Panc1 (cell line): ENCODE measurements at regions not wholly inside any gene's neighbourhood (a gene's known extent, or its start where the extent isn't known, plus 50 kb on each side); places are given as distances from the start of the nearest gene placed in this dataset.

Experiments used
- ATAC-seq: fragments of 200-7000 bp; cut with Tn5 transposase; 2 replicates; pipeline ENCODE4 v1.9.1; 2020; ENCODE audit warnings: mild to moderate bottlenecking, moderate library complexity
- BruUV-seq: library from RNA; stranded (reverse); fragments of 400-500 nt; replicated peaks from 2 replicates; lab custom pipeline; 2021; lab: Mats Ljungman, UMichigan
- CTCF ChIA-PET: fragments of 300-600 bp; sonication (Branson Sonifier 250); formaldehyde crosslinking; loops from one replicate; lab custom pipeline; 2022; ENCODE audit warnings: antibody characterized with exemption; lab: Charles Lee
- POLR2A ChIA-PET: fragments of 300-600 bp; sonication (Branson Sonifier 250); formaldehyde crosslinking; loops from one replicate; lab custom pipeline; 2022; ENCODE audit warnings: antibody characterized with exemption; lab: Charles Lee
- DNase-seq: peaks from one replicate; pipeline ENCODE4 v3.0.0-alpha.2; 2010; ENCODE audit warnings: low read depth, low spot score
- H3K27ac ChIP-seq: 2 replicates; pipeline ENCODE4 v1.5.1; 2011; ENCODE audit warnings: mild to moderate bottlenecking, low read length, inconsistent platforms
- H3K27me3 ChIP-seq: fragments of 200-500 bp; sonication (Bioruptor generic); 2 replicates; pipeline ENCODE4 v1.6.0; 2014; ENCODE audit warnings: low read length, inconsistent platforms; ENCODE audit not compliant: control insufficient read depth, insufficient read depth
- H3K36me3 ChIP-seq: fragments of 200-500 bp; sonication (Bioruptor generic); 2 replicates; pipeline ENCODE4 v1.5.1; 2014; ENCODE audit warnings: inconsistent platforms, mild to moderate bottlenecking, low read length, moderate library complexity; ENCODE audit not compliant: control insufficient read depth, insufficient read depth
- H3K4me1 ChIP-seq: 2 replicates; pipeline ENCODE4 v1.5.1; 2011; ENCODE audit warnings: inconsistent platforms, mild to moderate bottlenecking, low read length, moderate library complexity; ENCODE audit not compliant: control insufficient read depth, insufficient read depth
- H3K4me3 ChIP-seq, 2 experiments: 2 replicates each; pipeline ENCODE4 v1.5.1; 2011 to 2012; ENCODE audit warnings: low read depth in 2 of 2, low read length in 2 of 2, mild to moderate bottlenecking in 2 of 2, inconsistent platforms in 1 of 2, moderate library complexity in 1 of 2
- H3K9me3 ChIP-seq: fragments of 200-500 bp; sonication (Bioruptor generic); 2 replicates; pipeline ENCODE4 v1.5.1; 2014; ENCODE audit warnings: low read depth, mild to moderate bottlenecking, inconsistent platforms, low read length, moderate library complexity; ENCODE audit not compliant: control insufficient read depth, insufficient read depth
- CTCF ChIP-seq: fragments of 450-650 bp; IDR thresholded peaks from 2 replicates; pipeline ENCODE4 v1.5.1; 2017; ENCODE audit warnings: mild to moderate bottlenecking
- POLR2AphosphoS5 ChIP-seq: IDR thresholded peaks from 2 replicates; pipeline ENCODE4 v1.6.1; 2012; ENCODE audit warnings: mild to moderate bottlenecking, low read depth, low read length, moderate library complexity
- REST ChIP-seq, 2 experiments: IDR thresholded peaks; 2 replicates each; pipeline ENCODE4 v1.6.1; 2011 to 2012; ENCODE audit warnings: low read depth in 2 of 2, control low read depth in 1 of 2, low read length in 1 of 2, mild to moderate bottlenecking in 1 of 2, moderate library complexity in 1 of 2; ENCODE audit not compliant: insufficient read depth in 1 of 2
- SIN3A ChIP-seq: IDR thresholded peaks from 2 replicates; pipeline ENCODE4 v1.6.1; 2012; ENCODE audit warnings: low read depth, mild to moderate bottlenecking, low read length, moderate library complexity, borderline replicate concordance; ENCODE audit not compliant: insufficient read depth
- TCF7L2 ChIP-seq: IDR thresholded peaks from 2 replicates; pipeline ENCODE4 v1.6.1; 2011; ENCODE audit warnings: mild to moderate bottlenecking, low read depth, low read length, inconsistent platforms
- in situ Hi-C: cut with HindIII; loops from 2 replicates; pipeline ENCODE4 v1.10.0; 2016; ENCODE audit warnings: low sequenced_read_pairs, low pct_unique_long_range_greater_than_20kb
- intact Hi-C: fragments of 100-400 bp; cut with micrococcal nuclease; formaldehyde crosslinking; loops from one replicate; pipeline ENCODE4 v1.10.0; 2022; ENCODE audit not compliant: unreplicated experiment

- H3K36me3 ChIP-seq = no peaks in the 10 kb centered on the region
- no peaks in the 10 kb centered on the region for H3K4me1 ChIP-seq
- intact Hi-C loops (no loop called here), in situ Hi-C loops (no loop called here)
- POLR2A ChIA-PET = no interaction called here
- no peak for ATAC-seq
- TF ChIP-seq SIN3A (no peak), POLR2AphosphoS5 (no peak), REST (IDR thresholded peaks at IDR 0.05; ENCODE audit: insufficient read depth in 1 of 2, low read depth in 2 of 2, low read length in 1 of 2) (no peak), CTCF (no peak), TCF7L2 (no peak)
- peaks cover 9% of the 10 kb centered on the region for H3K9me3 ChIP-seq
- no peaks in the 10 kb centered on the region for H3K27me3 ChIP-seq
- CTCF ChIA-PET = no interaction called here
- H3K27ac ChIP-seq = no peak overlapping the region
- H3K4me3 ChIP-seq = no peak overlapping the region
- DNase-seq = no peak
- no TSS peak for BruUV-seq
Observed at GRCh38 chr1:82944822-82945221, 1054.1 kb downstream of the TTLL7 start.

- DNase-seq (no peak), ATAC-seq (no peak)
- Histone ChIP-seq H3K4me1 (no peaks in the 10 kb centered on the region), H3K4me3 (no peak overlapping the region), H3K9me3 (peaks cover 17% of the 10 kb centered on the region; the same call in 1 of the 2 replicates), H3K27ac (no peak overlapping the region), H3K27me3 (no peaks in the 10 kb centered on the region), H3K36me3 (no peaks in the 10 kb centered on the region)
- intact Hi-C loops (no loop called here), in situ Hi-C loops (no loop called here)
- POLR2A ChIA-PET = no interaction called here
- CTCF ChIA-PET = no interaction called here
- no TSS peak for BruUV-seq
- no peak for TF ChIP-seq CTCF
- no peak for TF ChIP-seq TCF7L2
- TF ChIP-seq SIN3A = no peak
- no peak for TF ChIP-seq REST (IDR thresholded peaks at IDR 0.05; ENCODE audit: insufficient read depth in 1 of 2, low read depth in 2 of 2, low read length in 1 of 2)
- no peak for TF ChIP-seq POLR2AphosphoS5
Observed at GRCh38 chr1:82934074-82934473, 1064.9 kb downstream of the TTLL7 start.
